Glutamatergic neuron (in vitro differentiated cells): ENCODE measurements at regions not wholly inside any gene's neighbourhood (a gene's known extent, or its start where the extent isn't known, plus 50 kb on each side); places are given as distances from the start of the nearest gene placed in this dataset.

Experiments
- DNase-seq: peaks from one replicate; pipeline ENCODE4 v3.0.0; 2022
- H3K27ac Mint-ChIP-seq: one replicate; pipeline ENCODE4 v1.8.0; 2020; ENCODE audit warnings: mild to moderate bottlenecking, mixed read lengths, inconsistent platforms; ENCODE audit not compliant: unreplicated experiment
- H3K27me3 Mint-ChIP-seq: one replicate; pipeline ENCODE4 v1.8.0; 2020; ENCODE audit warnings: mild to moderate bottlenecking, moderate library complexity, mixed read lengths, inconsistent platforms; ENCODE audit not compliant: unreplicated experiment
- H3K36me3 Mint-ChIP-seq: one replicate; pipeline ENCODE4 v1.8.0; 2020; ENCODE audit warnings: mild to moderate bottlenecking, mixed read lengths, inconsistent platforms; ENCODE audit not compliant: unreplicated experiment
- H3K4me1 Mint-ChIP-seq: one replicate; pipeline ENCODE4 v1.8.0; 2020; ENCODE audit warnings: mild to moderate bottlenecking, low read depth, mixed read lengths, inconsistent platforms; ENCODE audit not compliant: unreplicated experiment
- H3K4me3 Mint-ChIP-seq: one replicate; pipeline ENCODE4 v1.8.0; 2020; ENCODE audit warnings: mild to moderate bottlenecking, mixed read lengths, inconsistent platforms; ENCODE audit not compliant: unreplicated experiment
- H3K9me3 Mint-ChIP-seq: one replicate; pipeline ENCODE4 v1.8.0; 2020; ENCODE audit warnings: mild to moderate bottlenecking, moderate library complexity, mixed read lengths, inconsistent platforms; ENCODE audit not compliant: unreplicated experiment
- TF ChIP-seq, protein P1 (sequence below): fragments of 200-600 bp; sonication (generic); IDR thresholded peaks from one replicate; pipeline ENCODE4 v1.5.0; 2021; ENCODE audit not compliant: partially characterized antibody, unreplicated experiment

GRCh38 chr16:81174644-81175324, 63.7 kb upstream of the BCO1 start:
- Mint-ChIP-seq H3K27me3 (peaks cover 4% of the 10 kb centered on the region), H3K4me1 (peaks cover 3% of the 10 kb centered on the region), H3K27ac (no peak overlapping the region), H3K36me3 (no peaks in the 10 kb centered on the region), H3K4me3 (no peak overlapping the region), H3K9me3 (no peaks in the 10 kb centered on the region)
- TF ChIP-seq, protein P1, sequence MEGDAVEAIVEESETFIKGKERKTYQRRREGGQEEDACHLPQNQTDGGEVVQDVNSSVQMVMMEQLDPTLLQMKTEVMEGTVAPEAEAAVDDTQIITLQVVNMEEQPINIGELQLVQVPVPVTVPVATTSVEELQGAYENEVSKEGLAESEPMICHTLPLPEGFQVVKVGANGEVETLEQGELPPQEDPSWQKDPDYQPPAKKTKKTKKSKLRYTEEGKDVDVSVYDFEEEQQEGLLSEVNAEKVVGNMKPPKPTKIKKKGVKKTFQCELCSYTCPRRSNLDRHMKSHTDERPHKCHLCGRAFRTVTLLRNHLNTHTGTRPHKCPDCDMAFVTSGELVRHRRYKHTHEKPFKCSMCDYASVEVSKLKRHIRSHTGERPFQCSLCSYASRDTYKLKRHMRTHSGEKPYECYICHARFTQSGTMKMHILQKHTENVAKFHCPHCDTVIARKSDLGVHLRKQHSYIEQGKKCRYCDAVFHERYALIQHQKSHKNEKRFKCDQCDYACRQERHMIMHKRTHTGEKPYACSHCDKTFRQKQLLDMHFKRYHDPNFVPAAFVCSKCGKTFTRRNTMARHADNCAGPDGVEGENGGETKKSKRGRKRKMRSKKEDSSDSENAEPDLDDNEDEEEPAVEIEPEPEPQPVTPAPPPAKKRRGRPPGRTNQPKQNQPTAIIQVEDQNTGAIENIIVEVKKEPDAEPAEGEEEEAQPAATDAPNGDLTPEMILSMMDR: no peak
- no peak for DNase-seq

DNA sequence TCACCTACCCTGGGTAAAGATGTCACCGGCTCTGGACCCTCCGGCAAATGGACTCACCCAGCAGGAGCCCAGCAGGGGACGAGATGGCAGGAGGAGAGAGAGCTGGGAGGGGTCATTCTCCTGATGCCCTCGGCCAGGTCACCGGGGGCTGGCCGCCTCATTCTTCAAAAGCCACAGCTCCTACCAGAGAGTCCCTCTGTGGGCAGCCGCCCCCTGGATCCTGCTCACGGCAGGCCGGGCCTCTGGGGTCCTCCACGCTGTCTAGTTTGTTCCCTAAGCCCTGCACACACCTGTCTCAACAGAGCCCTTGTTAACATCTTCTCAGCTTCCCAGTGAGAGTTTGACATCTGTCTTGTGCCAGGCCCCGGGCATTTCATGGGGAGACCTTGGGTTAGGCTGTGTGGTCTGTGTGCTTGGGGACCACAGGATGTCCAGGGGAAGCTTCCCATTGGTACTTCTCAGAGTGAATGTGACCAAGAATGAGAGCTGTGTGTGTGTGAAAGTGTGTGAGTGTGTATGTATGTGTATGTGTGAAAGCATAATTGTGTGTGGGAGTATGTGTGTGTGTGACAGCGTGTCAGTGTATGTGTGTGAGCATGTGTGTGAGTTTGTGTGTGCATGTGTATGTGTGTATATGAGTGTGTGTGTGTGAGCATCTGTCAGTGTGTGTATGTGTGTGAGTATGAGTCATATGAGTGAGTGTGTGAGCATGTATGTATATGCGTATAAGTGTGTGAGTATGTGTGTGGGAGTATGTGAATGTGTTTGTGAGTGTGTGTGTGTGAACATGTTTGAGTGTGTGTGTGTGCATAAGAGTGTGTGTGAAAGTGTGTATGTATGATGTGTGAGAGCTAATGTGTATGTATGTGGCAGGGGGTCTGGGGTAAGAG, 65.5 kb upstream of the BCO1 start:
- no peaks in the 10 kb centered on the region for H3K36me3 Mint-ChIP-seq
- TF ChIP-seq, protein P1: no peak
- no peak overlapping the region for H3K4me3 Mint-ChIP-seq

GRCh38 chr16:81170824-81171223, 67.7 kb upstream of the BCO1 start:
- H3K4me1 Mint-ChIP-seq: peaks cover 8% of the 10 kb centered on the region
- TF ChIP-seq, protein P1: no peak
- H3K27ac Mint-ChIP-seq: no peak overlapping the region
- peaks cover 9% of the 10 kb centered on the region for H3K9me3 Mint-ChIP-seq
- no peaks in the 10 kb centered on the region for H3K36me3 Mint-ChIP-seq
- peaks cover 8% of the 10 kb centered on the region for H3K27me3 Mint-ChIP-seq
- no peak for DNase-seq
- H3K4me3 Mint-ChIP-seq: no peak overlapping the region

More for the DNA sequence above, 65.5 kb upstream of the BCO1 start:
- H3K4me1 Mint-ChIP-seq: peaks cover 3% of the 10 kb centered on the region
- peaks cover 7% of the 10 kb centered on the region for H3K27me3 Mint-ChIP-seq
- no peak for DNase-seq
- no peak overlapping the region for H3K27ac Mint-ChIP-seq
- no peaks in the 10 kb centered on the region for H3K9me3 Mint-ChIP-seq

DNA sequence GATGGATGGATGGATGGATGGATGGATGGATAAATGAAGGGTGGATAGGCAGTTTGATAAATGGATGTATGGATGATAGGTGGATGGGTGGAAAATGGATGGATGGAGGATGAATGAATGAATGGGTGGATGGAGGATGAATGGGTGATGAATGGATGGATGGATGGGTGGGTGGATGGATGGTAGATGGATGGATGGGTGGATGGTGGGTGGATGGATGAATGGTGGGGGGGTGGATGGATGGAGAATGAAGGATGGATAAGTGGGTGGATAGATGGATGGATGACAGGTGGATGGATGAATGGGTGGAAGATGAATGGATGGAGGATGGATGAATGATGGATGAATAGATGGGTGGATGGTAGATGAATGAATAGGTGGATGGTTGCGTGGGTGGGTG, 70.1 kb upstream of the BCO1 start:
- Mint-ChIP-seq H3K9me3 (peaks cover 13% of the 10 kb centered on the region), H3K36me3 (no peaks in the 10 kb centered on the region), H3K27ac (no peak overlapping the region), H3K4me1 (peaks cover 11% of the 10 kb centered on the region), H3K27me3 (peaks cover 10% of the 10 kb centered on the region), H3K4me3 (no peak overlapping the region)
- TF ChIP-seq, protein P1: no peak
- DNase-seq: no peak

DNA sequence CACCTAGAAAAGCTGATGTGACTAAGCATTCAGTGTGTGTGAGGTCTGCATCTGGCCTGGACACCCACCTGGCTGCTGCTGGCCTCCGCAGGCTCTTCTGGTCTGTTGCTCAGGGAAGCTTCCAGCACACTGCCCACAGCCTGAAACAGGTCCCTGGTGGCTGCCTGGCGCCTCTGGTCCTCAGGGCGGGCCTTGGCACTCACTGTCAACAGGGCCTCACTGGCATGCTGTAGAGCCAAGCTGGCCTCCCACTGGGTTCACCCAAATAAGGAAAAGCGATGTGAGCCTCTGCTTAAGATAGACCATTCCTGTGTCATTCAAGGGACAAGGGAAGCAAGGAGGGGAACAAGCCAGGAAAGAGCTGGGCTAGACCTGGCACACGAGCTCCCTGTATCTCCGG, 70.6 kb upstream of the BCO1 start:
- DNase-seq: no peak
- Mint-ChIP-seq H3K27me3 (peaks cover 10% of the 10 kb centered on the region), H3K9me3 (peaks cover 13% of the 10 kb centered on the region), H3K4me3 (no peak overlapping the region), H3K27ac (no peak overlapping the region), H3K36me3 (no peaks in the 10 kb centered on the region), H3K4me1 (peaks cover 11% of the 10 kb centered on the region)
- TF ChIP-seq, protein P1: no peak
